Coronary artery (tissue), 2 donors: ENCODE measurements at regions not wholly inside any gene's neighbourhood (a gene's known extent, or its start where the extent isn't known, plus 50 kb on each side); places are given as distances from the start of the nearest gene placed in this dataset.

Experiments used
- DNase-seq: peaks from one replicate; pipeline ENCODE4 v3.0.0-alpha.2; 2017; ENCODE audit warnings: low spot score
- H3K27ac ChIP-seq, 2 donors: fragments of 200-600 bp; sonication (generic); one replicate each; pipeline ENCODE4 v1.5.1; 2016 to 2019
- H3K4me3 ChIP-seq: fragments of 200-600 bp; sonication (generic); 2 replicates; pipeline ENCODE4 v1.5.1; 2016; ENCODE audit warnings: mild to moderate bottlenecking, moderate library complexity
- TF ChIP-seq, protein P1 (sequence below): fragments of 200-600 bp; sonication (generic); IDR thresholded peaks from one replicate; pipeline ENCODE4 v1.5.1; 2019; ENCODE audit warnings: antibody characterized with exemption

DNA sequence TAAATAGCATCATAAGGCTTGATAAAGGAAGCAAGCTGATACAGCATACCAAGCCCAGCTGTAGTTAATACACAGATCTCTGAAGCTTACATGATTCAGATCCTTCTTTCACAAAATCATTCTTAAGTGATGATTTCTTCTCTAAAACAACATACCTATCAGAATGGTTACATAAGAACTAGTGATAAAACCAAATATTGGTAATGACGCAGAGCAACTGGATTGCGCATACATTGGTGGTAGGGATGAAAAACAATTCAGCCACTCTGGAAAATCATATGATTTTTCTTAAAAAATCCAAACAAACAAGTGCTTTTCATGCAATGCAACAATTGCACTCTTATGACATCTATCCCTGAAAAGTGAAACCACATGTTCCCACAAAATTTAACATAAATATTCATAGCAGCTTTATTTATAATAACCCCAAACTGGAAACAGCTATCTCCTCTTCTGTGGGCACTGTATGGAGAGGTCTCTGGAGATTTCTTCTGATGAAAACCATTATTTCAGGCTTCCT is 153.6 kb upstream of the DSEL start:
- TF ChIP-seq, protein P1, sequence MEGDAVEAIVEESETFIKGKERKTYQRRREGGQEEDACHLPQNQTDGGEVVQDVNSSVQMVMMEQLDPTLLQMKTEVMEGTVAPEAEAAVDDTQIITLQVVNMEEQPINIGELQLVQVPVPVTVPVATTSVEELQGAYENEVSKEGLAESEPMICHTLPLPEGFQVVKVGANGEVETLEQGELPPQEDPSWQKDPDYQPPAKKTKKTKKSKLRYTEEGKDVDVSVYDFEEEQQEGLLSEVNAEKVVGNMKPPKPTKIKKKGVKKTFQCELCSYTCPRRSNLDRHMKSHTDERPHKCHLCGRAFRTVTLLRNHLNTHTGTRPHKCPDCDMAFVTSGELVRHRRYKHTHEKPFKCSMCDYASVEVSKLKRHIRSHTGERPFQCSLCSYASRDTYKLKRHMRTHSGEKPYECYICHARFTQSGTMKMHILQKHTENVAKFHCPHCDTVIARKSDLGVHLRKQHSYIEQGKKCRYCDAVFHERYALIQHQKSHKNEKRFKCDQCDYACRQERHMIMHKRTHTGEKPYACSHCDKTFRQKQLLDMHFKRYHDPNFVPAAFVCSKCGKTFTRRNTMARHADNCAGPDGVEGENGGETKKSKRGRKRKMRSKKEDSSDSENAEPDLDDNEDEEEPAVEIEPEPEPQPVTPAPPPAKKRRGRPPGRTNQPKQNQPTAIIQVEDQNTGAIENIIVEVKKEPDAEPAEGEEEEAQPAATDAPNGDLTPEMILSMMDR = no peak
- Histone ChIP-seq H3K4me3 (no peak overlapping the region), H3K27ac (no peak overlapping the region)
- no peak for DNase-seq

DNA sequence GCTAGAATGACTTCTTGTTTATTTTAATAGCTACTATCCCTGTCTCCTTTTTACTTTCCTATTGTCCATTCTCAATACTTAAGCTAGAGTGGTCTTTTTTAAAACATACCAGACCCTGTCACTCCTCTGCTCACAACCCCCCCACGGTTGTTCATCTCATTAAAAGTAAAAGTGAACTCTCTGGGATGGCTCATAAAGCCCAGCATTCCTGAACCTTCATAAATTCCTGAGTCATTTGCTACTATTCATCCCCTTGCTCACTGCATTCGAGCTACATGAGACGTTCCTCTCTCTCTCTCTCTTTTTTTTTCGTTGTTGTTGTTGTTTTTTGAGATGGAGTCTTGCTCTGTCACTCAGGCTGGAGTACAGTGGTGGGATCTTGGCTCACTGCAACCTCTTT is 148.7 kb upstream of the DSEL start:
- DNase-seq = no peak
- TF ChIP-seq, protein P1 = no peak
- no peak overlapping the region for H3K4me3 ChIP-seq
- H3K27ac ChIP-seq = no peak overlapping the region

DNA sequence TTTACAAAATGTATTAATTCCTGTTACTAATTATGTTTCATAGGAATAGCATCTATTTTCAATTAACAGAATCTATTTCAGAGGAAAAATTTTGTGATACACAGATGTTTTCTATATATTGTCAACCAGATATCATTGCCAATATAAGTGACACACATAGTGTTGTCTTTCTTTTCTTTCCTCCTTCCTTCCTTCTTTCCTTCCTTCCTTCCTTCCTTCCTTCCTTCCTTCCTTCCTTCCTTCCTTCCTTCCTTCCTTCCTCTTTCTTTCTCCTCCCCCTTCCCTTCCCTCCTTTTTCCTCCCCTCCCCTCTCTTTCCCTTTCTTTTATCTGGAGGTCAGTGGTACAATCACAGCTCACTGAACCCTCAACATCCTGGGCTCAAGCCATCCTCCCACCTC is 146.5 kb upstream of the DSEL start:
- no peak for DNase-seq
- Histone ChIP-seq H3K27ac (no peak overlapping the region), H3K4me3 (no peak overlapping the region)
- TF ChIP-seq, protein P1 = no peak

DNA sequence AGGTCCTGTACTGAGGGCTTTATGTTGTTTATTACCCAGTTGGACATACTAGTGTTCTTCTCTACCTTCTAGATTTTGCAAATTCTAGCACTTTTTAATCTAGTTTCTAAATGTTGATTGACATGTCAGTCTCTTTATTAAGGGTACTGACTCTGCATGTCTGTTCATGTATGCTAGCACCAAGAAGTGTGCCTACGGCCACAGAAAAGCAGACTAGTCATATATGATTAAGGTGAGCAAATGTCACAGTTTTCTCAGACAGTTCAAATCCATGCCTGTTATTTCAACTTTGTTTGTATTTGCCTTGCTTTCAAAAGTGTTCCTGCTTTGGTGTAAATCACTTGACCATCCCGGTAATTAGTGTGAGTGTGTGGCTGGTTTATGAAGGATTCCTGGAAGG is 145.0 kb upstream of the DSEL start:
- Histone ChIP-seq H3K4me3 (no peak overlapping the region), H3K27ac (no peak overlapping the region)
- no peak for DNase-seq
- TF ChIP-seq, protein P1 = no peak

DNA sequence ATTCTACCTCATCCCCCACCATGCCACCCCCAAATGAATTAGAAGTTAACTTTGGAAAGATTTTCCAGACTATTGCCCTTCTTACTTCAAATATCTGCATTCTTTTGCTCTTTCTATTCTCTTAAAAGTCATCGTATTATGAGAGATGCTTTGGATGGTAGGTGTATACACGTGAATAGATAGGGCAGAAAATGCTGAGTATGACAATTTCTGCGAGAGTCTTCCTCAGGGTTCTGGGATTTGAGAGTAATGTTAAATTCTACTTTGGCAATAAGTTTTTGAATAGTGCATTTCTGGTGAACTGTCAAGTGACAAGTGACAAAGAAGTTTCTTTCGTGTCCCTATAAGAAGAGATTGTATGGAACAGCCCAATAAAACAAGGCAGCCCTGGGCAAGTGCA is 137.6 kb upstream of the DSEL start:
- TF ChIP-seq, protein P1 = no peak
- no peak overlapping the region for H3K4me3 ChIP-seq
- H3K27ac ChIP-seq = no peak overlapping the region
- no peak for DNase-seq

DNA sequence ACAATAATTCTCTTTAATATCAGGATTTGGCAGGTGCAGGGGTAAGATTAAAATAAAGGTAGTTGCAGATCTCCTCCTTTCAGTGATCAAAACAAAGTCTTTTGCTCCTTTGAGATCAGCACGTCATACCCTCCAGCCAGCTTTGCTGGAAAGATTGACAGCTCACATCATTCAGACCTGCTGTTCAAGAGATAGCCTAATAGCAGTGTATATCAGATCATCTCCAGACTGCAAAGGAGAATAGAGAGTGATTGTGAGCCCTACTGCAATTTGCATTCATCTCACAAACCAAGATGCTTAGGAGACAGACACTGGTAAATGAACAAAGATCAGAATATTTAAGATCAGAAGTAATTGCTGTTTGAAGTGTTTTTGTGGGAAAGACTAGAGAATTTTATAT is 135.8 kb upstream of the DSEL start:
- Histone ChIP-seq H3K27ac (no peak overlapping the region), H3K4me3 (no peak overlapping the region)
- TF ChIP-seq, protein P1 = no peak
- no peak for DNase-seq

DNA sequence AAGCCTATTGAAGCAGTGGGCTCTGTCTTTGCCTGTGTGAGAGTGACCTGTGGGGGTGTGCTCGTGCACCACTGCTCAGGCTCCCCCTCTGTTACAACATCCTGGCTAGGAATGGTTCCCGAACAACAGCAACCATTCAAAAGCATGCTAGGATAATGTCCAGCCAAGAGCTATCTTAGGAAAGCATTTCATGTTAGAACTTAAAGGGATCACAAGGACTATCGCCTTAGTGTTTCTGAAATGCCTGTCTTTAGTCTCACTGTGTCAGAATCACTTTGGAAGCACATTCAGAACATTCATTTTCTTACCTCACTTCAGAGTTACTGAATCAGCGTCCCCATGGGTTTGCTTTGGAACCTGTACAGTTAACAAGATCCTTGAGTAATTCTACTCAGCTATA is 134.9 kb upstream of the DSEL start:
- peak overlapping the region in 1 of 2 donors; percentile 8 for H3K27ac ChIP-seq
- no peak for DNase-seq

More for the DNA sequence above, 134.9 kb upstream of the DSEL start:
- H3K4me3 ChIP-seq = peak overlapping the region; percentile 10
- TF ChIP-seq, protein P1 = no peak
